HFFc6 (cell line): ENCODE measurements at regions not wholly inside any gene's neighbourhood (a gene's known extent, or its start where the extent isn't known, plus 50 kb on each side); places are given as distances from the start of the nearest gene placed in this dataset.

Experiments used
- DNase-seq: peaks from one replicate; pipeline ENCODE4 v3.0.0-alpha.2; 2018
- H3K27ac Mint-ChIP-seq: 2 replicates; pipeline ENCODE4 v1.8.0; 2020; ENCODE audit warnings: mild to moderate bottlenecking, mixed read lengths
- H3K27me3 Mint-ChIP-seq: 2 replicates; pipeline ENCODE4 v1.8.0; 2021; ENCODE audit warnings: mild to moderate bottlenecking, moderate library complexity, mixed read lengths; ENCODE audit not compliant: insufficient read depth
- H3K36me3 Mint-ChIP-seq: 2 replicates; pipeline ENCODE4 v1.8.0; 2021; ENCODE audit warnings: low read depth, mixed read lengths
- H3K4me1 Mint-ChIP-seq: 2 replicates; pipeline ENCODE4 v1.8.0; 2020; ENCODE audit warnings: low read depth, mixed read lengths
- H3K4me3 Mint-ChIP-seq: 2 replicates; pipeline ENCODE4 v1.8.0; 2020; ENCODE audit warnings: mild to moderate bottlenecking, moderate library complexity, mixed read lengths
- H3K9me3 Mint-ChIP-seq: 2 replicates; pipeline ENCODE4 v1.8.0; 2020; ENCODE audit warnings: mild to moderate bottlenecking, mixed read lengths
- CTCF ChIP-seq: fragments of 200-600 bp; sonication (generic); IDR thresholded peaks from 2 replicates; pipeline ENCODE4 v1.5.0; 2021; ENCODE audit warnings: antibody characterized with exemption, mild to moderate bottlenecking

- H3K4me1 Mint-ChIP-seq: peaks cover 17% of the 10 kb centered on the region
- no peak for TF ChIP-seq CTCF
- no peak overlapping the region for H3K27ac Mint-ChIP-seq
- DNase-seq: no peak
- H3K4me3 Mint-ChIP-seq: no peak overlapping the region
- H3K36me3 Mint-ChIP-seq: no peaks in the 10 kb centered on the region
- no peaks in the 10 kb centered on the region for H3K9me3 Mint-ChIP-seq
- no peaks in the 10 kb centered on the region; the same call in 1 of the 2 replicates for H3K27me3 Mint-ChIP-seq
Measured at GRCh38 chr7:124996778-124997177, 67.2 kb upstream of the POT1 start.

- H3K27ac Mint-ChIP-seq: peak overlapping the region; percentile 87
- TF ChIP-seq CTCF: no peak
- H3K4me3 Mint-ChIP-seq: peak overlapping the region; percentile 72
- H3K4me1 Mint-ChIP-seq: peaks cover 25% of the 10 kb centered on the region
- no peaks in the 10 kb centered on the region; the same call in 1 of the 2 replicates for H3K27me3 Mint-ChIP-seq
- peak; percentile 78 for DNase-seq
- H3K36me3 Mint-ChIP-seq: no peaks in the 10 kb centered on the region
- H3K9me3 Mint-ChIP-seq: no peaks in the 10 kb centered on the region
Measured at GRCh38 chr7:124992851-124993562, 63.4 kb upstream of the POT1 start.

- H3K27ac Mint-ChIP-seq: no peak overlapping the region
- peak overlapping the region; percentile 20; the same call in 1 of the 2 replicates for H3K4me3 Mint-ChIP-seq
- H3K9me3 Mint-ChIP-seq: no peaks in the 10 kb centered on the region
- peak; percentile 5 for DNase-seq
- H3K27me3 Mint-ChIP-seq: no peaks in the 10 kb centered on the region
- H3K36me3 Mint-ChIP-seq: no peaks in the 10 kb centered on the region
- peaks cover 25% of the 10 kb centered on the region for H3K4me1 Mint-ChIP-seq
- TF ChIP-seq CTCF: no peak
Measured at GRCh38 chr7:124989911-124990310, 60.3 kb upstream of the POT1 start.
